K562 (cell line): ENCODE measurements at regions not wholly inside any gene's neighbourhood (a gene's known extent, or its start where the extent isn't known, plus 50 kb on each side); places are given as distances from the start of the nearest gene placed in this dataset.
A peak's percentile ranks its signal among the peaks of the same experiment; 100 is the strongest.

Source experiments
- ATAC-seq: fragments of 200-7000 bp; cut with Tn5 transposase; 3 replicates; pipeline ENCODE4 v1.9.1; 2020; ENCODE audit warnings: moderate library complexity
- BruUV-seq: library from RNA; stranded (reverse); fragments of 400-500 nt; replicated peaks from 2 replicates; lab custom pipeline; 2021; lab: Mats Ljungman, UMichigan
- CTCF ChIA-PET: fragments of 300-600 bp; formaldehyde crosslinking; extraction: SDS; loops from one replicate; lab custom pipeline; 2021; ENCODE audit warnings: low intra/inter-chr PET ratio; lab: Yijun Ruan, JAX
- POLR2A ChIA-PET: fragments of 300-600, 350-650 bp; sonication (Branson Sonifier 250); formaldehyde crosslinking; extraction: SDS; loops from one replicate; lab custom pipeline; 2021; ENCODE audit warnings: antibody characterized with exemption, inconsistent platforms; lab: Yijun Ruan, JAX
- DNase-seq, 4 experiments: peaks; one replicate each; pipeline versions ENCODE4 v3.0.0 to v3.0.0-alpha.2; 2011 to 2018; ENCODE audit warnings: low spot score in 3 of 4, mixed read lengths in 3 of 4; ENCODE audit errors: extremely low read depth in 1 of 4
- FAIRE-seq: peaks from 2 replicates; lab custom pipeline; 2011; peaks lifted over from hg19 to GRCh38; lab: Jason Lieb, UNC
- H2AFZ ChIP-seq: 2 replicates; pipeline ENCODE4 v1.6.0; 2011; ENCODE audit warnings: low read depth, low read length, control low read depth, inconsistent platforms
- H3K27ac ChIP-seq: fragments of 200-600 bp; 3 replicates; pipeline ENCODE4 v1.8.0; 2011; ENCODE audit warnings: low read depth, mild to moderate bottlenecking, control low read depth, inconsistent platforms, low read length, moderate library complexity, mixed read lengths; ENCODE audit errors: extremely low read depth
- H3K27me3 ChIP-seq, 2 experiments: fragments of 300-600 bp in 1 of 2; 2 replicates in 1 of 2; 3 replicates in 1 of 2; pipeline versions ENCODE4 v1.6.0 to v1.8.0; 2011; ENCODE audit warnings: inconsistent platforms in 2 of 2, low read length in 2 of 2, mild to moderate bottlenecking in 1 of 2, mixed read lengths in 1 of 2, moderate library complexity in 1 of 2; ENCODE audit not compliant: control insufficient read depth in 2 of 2, insufficient read depth in 2 of 2
- H3K36me3 ChIP-seq: fragments of 300-600 bp; 3 replicates; pipeline ENCODE4 v1.8.0; 2011; ENCODE audit warnings: mild to moderate bottlenecking, low read length, inconsistent platforms; ENCODE audit not compliant: control insufficient read depth, insufficient read depth
- H3K4me1 ChIP-seq, 2 experiments: fragments of 200-600 bp in 1 of 2; replicated peaks in 1 of 2; 2 replicates in 1 of 2; 3 replicates in 1 of 2; pipeline versions ENCODE4 v1.5.1 to v1.8.0; 2011; ENCODE audit warnings: inconsistent platforms in 2 of 2, low read length in 2 of 2, mild to moderate bottlenecking in 1 of 2, mixed read lengths in 1 of 2, moderate library complexity in 1 of 2; ENCODE audit not compliant: control insufficient read depth in 2 of 2, insufficient read depth in 2 of 2
- H3K4me2 ChIP-seq: 2 replicates; pipeline ENCODE4 v1.6.1; 2011; ENCODE audit warnings: low read length, control low read depth, inconsistent platforms, mixed read lengths; ENCODE audit not compliant: insufficient read depth
- H3K4me3 ChIP-seq: fragments of 200-600 bp; sonication (generic), shearing (Covaris generic); 2 replicates; pipeline ENCODE4 v1.5.1; 2016; ENCODE audit warnings: control low read depth, inconsistent platforms
- H3K79me2 ChIP-seq: fragments of 200-600 bp; 3 replicates; pipeline ENCODE4 v1.8.0; 2011; ENCODE audit warnings: low read length, inconsistent platforms; ENCODE audit not compliant: control insufficient read depth, insufficient read depth
- H3K9ac ChIP-seq, 2 experiments: 2 replicates each; pipeline versions ENCODE4 v1.6.0 to v1.6.1; 2011; ENCODE audit warnings: low read depth in 2 of 2, low read length in 2 of 2, control low read depth in 1 of 2, inconsistent platforms in 1 of 2, mild to moderate bottlenecking in 1 of 2, mixed read lengths in 1 of 2; ENCODE audit not compliant: insufficient read depth in 1 of 2
- H3K9me1 ChIP-seq: one replicate; pipeline ENCODE4 v1.6.0; 2011; ENCODE audit warnings: inconsistent platforms, mild to moderate bottlenecking, low read length, moderate library complexity; ENCODE audit not compliant: control insufficient read depth, insufficient read depth
- H3K9me3 ChIP-seq: replicated peaks from 2 replicates; pipeline ENCODE4 v1.5.1; 2011; ENCODE audit warnings: low read depth, low read length, inconsistent platforms; ENCODE audit not compliant: control insufficient read depth, insufficient read depth
- H4K20me1 ChIP-seq: replicated peaks from 2 replicates; pipeline ENCODE4 v1.6.1; 2011; ENCODE audit warnings: low read length, inconsistent platforms, mixed read lengths; ENCODE audit not compliant: control insufficient read depth, insufficient read depth
- ARID3A ChIP-seq: IDR thresholded peaks from 2 replicates; pipeline ENCODE4 v1.6.1; 2012; ENCODE audit warnings: low read depth, low read length, improper control_type of control experiment, borderline replicate concordance
- ATF3 ChIP-seq, 2 experiments: fragments of 450-650 bp in 1 of 2; sonication (generic) in 1 of 2; formaldehyde crosslinking in 1 of 2; IDR thresholded peaks in 1 of 2; conservative IDR thresholded peaks in 1 of 2; 2 replicates each; pipeline versions ENCODE4 v1.6.1 to v1.8.1; 2016 to 2023; ENCODE audit warnings: mild to moderate bottlenecking in 2 of 2, moderate library complexity in 2 of 2, inconsistent platforms in 1 of 2, missing genetic modification reagents in 1 of 2
- FOSL1 ChIP-seq: fragments of 200-800 bp; sonication (Bioruptor generic); conservative IDR thresholded peaks from 2 replicates; pipeline ENCODE4 v1.6.1; 2016; ENCODE audit warnings: missing genetic modification characterization, missing compliant biosample characterization
- FUS ChIP-seq: fragments of 200-400 bp; formaldehyde crosslinking; optimal IDR thresholded peaks from 2 replicates; pipeline ENCODE3; 2017; ENCODE audit warnings: low read depth, low read length
- JUND ChIP-seq, 2 experiments: IDR thresholded peaks; 2 replicates in 1 of 2; 3 replicates in 1 of 2; pipeline ENCODE4 v1.6.1; 2011; ENCODE audit warnings: borderline replicate concordance in 2 of 2, low read depth in 2 of 2, low read length in 2 of 2, improper control_type of control experiment in 1 of 2, missing biosample characterization in 1 of 2, missing genetic modification characterization in 1 of 2, missing genetic modification reagents in 1 of 2
- KAT7 ChIP-seq: sonication (generic); formaldehyde crosslinking; IDR thresholded peaks from 2 replicates; pipeline ENCODE4 v1.8.0; 2022; ENCODE audit warnings: missing genetic modification reagents, mild to moderate bottlenecking, borderline replicate concordance
- MAFK ChIP-seq: IDR thresholded peaks from 2 replicates; pipeline ENCODE4 v1.6.1; 2011; ENCODE audit warnings: low read length, improper control_type of control experiment
- MIER1 ChIP-seq: fragments of 450-650 bp; IDR thresholded peaks from 2 replicates; pipeline ENCODE4 v1.6.1; 2016; ENCODE audit warnings: antibody characterized with exemption, mild to moderate bottlenecking, low read depth
- MTA1 ChIP-seq: fragments of 450-650 bp; IDR thresholded peaks from 2 replicates; pipeline ENCODE4 v1.6.1; 2017; ENCODE audit warnings: borderline replicate concordance
- PTRF ChIP-seq: fragments of 450-650 bp; IDR thresholded peaks from 2 replicates; pipeline ENCODE4 v1.6.1; 2016; ENCODE audit warnings: mild to moderate bottlenecking, missing genetic modification characterization, missing compliant biosample characterization
- SMC3 ChIP-seq: conservative IDR thresholded peaks from 2 replicates; pipeline ENCODE4 v1.6.1; 2011; ENCODE audit warnings: low read depth, low read length, improper control_type of control experiment; ENCODE audit not compliant: insufficient read depth
- WGBS: fragments of 100-300 bp; shearing (Covaris generic); methylation state at CpG from one replicate; pipeline ENCODE4 v1.1.6; 2016; ENCODE audit warnings: low coverage, mixed read lengths; ENCODE audit not compliant: insufficient coverage; ENCODE audit errors: missing lambda C conversion rate; 5-methylcytosine and 5-hydroxymethylcytosine counted together
- in situ Hi-C: fragments of 300-500 bp; cut with MboI; formaldehyde crosslinking; loops from 4 replicates; pipeline ENCODE4 v1.15.0; 2018; ENCODE audit warnings: inconsistent platforms, mixed read lengths
- intact Hi-C: fragments of 100-400 bp; cut with micrococcal nuclease; formaldehyde crosslinking; loops from 2 replicates; pipeline ENCODE4 v1.14.2; 2022
- TF ChIP-seq, protein P1 (sequence below): fragments of 250-450 bp; sonication (Bioruptor Pico); IDR thresholded peaks from 2 replicates; pipeline ENCODE4 v1.8.0; 2022; ENCODE audit warnings: moderate library complexity, mild to moderate bottlenecking, inconsistent platforms
- TF ChIP-seq, protein P2 (sequence below): fragments of 450-650 bp; IDR thresholded peaks from 2 replicates; pipeline ENCODE4 v1.7.1; 2018; ENCODE audit warnings: mild to moderate bottlenecking, low read depth; ENCODE audit not compliant: partially characterized antibody

DNA sequence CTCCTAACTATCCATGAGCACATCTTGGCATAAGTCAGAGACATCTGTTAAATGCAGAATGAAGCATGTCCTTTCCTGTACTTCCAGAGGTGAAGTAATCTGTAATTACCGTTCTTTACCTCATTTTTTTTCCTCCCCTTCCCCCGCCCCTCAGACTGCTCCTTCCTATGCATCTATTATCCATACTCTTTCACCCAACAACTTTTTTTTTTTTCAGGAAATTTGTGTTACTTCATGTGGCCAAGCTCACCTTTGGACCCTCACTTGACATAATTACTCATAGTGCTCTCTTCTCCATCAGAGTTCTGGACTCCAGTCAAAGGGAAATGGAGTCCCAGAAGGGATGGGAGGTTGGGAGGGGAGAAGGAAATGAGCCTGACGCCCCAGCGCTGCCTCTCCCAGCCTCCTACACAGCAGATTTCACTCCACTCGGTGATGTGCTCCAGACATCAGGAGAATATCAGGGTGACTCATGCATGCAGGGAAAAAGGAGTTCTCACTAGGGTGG, 568.8 kb downstream of the STIM2 start (continued):
- 0 out of 2 replicates have a peak, but pooled peaks have one; percentile 31 for TF ChIP-seq FOSL1 (tag)
- TF ChIP-seq ATF3 (IDR thresholded peaks at IDR 0.05), result no peak
- TF ChIP-seq ATF3 (CRISPR knock-in tag; conservative IDR thresholded peaks at IDR 0.05), result no peak

- CTCF ChIA-PET, result no interaction called here
- no peak overlapping the region for H3K9ac ChIP-seq
- no peak overlapping the region for H3K4me3 ChIP-seq
- no peak for FAIRE-seq
- H2AFZ ChIP-seq, result no peak overlapping the region
- peaks cover 10% of the 10 kb centered on the region; the same call in 2 of the 3 replicates for H3K79me2 ChIP-seq
- no peak for ATAC-seq
- no peaks in the 10 kb centered on the region for H3K4me1 ChIP-seq
- no TSS peak for BruUV-seq
- DNase-seq, result no peak
- no peak overlapping the region for H3K4me2 ChIP-seq
- no peaks in the 10 kb centered on the region for H4K20me1 ChIP-seq
- H3K27ac ChIP-seq, result no peak overlapping the region
- intact Hi-C loops, result no loop called here
- POLR2A ChIA-PET, result no interaction called here
- no peaks in the 10 kb centered on the region for H3K27me3 ChIP-seq
- H3K9me3 ChIP-seq, result no peaks in the 10 kb centered on the region
- no peaks in the 10 kb centered on the region for H3K36me3 ChIP-seq
- WGBS, result 0% methylated on average over 1 of the region's 1 CpG
- in situ Hi-C loops, result no loop called here
- no peaks in the 10 kb centered on the region for H3K9me1 ChIP-seq
- no peak for TF ChIP-seq PTRF (tag)
- TF ChIP-seq, protein P1, sequence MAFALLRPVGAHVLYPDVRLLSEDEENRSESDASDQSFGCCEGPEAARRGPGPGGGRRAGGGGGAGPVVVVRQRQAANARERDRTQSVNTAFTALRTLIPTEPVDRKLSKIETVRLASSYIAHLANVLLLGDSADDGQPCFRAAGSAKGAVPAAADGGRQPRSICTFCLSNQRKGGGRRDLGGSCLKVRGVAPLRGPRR (CRISPR knock-in tag), result no peak
- TF ChIP-seq JUND (IDR thresholded peaks at IDR 0.05; ENCODE audit: borderline replicate concordance, low read depth, low read length), result no peak
- TF ChIP-seq JUND (tag; IDR thresholded peaks at IDR 0.05; ENCODE audit: borderline replicate concordance, low read depth, low read length), result no peak
- no peak for TF ChIP-seq MIER1
- TF ChIP-seq ARID3A, result no peak
- no peak for TF ChIP-seq MAFK
- no peak for TF ChIP-seq SMC3
- TF ChIP-seq KAT7 (CRISPR knock-in tag), result no peak
- TF ChIP-seq, protein P2, sequence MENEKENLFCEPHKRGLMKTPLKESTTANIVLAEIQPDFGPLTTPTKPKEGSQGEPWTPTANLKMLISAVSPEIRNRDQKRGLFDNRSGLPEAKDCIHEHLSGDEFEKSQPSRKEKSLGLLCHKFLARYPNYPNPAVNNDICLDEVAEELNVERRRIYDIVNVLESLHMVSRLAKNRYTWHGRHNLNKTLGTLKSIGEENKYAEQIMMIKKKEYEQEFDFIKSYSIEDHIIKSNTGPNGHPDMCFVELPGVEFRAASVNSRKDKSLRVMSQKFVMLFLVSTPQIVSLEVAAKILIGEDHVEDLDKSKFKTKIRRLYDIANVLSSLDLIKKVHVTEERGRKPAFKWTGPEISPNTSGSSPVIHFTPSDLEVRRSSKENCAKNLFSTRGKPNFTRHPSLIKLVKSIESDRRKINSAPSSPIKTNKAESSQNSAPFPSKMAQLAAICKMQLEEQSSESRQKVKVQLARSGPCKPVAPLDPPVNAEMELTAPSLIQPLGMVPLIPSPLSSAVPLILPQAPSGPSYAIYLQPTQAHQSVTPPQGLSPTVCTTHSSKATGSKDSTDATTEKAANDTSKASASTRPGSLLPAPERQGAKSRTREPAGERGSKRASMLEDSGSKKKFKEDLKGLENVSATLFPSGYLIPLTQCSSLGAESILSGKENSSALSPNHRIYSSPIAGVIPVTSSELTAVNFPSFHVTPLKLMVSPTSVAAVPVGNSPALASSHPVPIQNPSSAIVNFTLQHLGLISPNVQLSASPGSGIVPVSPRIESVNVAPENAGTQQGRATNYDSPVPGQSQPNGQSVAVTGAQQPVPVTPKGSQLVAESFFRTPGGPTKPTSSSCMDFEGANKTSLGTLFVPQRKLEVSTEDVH, result no peak
- no peak for TF ChIP-seq MTA1
- TF ChIP-seq FUS, result no peak
Measured at GRCh38 chr4:27442146-27442545, 581.5 kb downstream of the STIM2 start.
